ENCODE measurements at regions not wholly inside any gene's neighbourhood (a gene's known extent, or its start where the extent isn't known, plus 50 kb on each side); places are given as distances from the start of the nearest gene placed in this dataset.
A peak's percentile ranks its signal among the peaks of the same experiment; 100 is the strongest.

DNA sequence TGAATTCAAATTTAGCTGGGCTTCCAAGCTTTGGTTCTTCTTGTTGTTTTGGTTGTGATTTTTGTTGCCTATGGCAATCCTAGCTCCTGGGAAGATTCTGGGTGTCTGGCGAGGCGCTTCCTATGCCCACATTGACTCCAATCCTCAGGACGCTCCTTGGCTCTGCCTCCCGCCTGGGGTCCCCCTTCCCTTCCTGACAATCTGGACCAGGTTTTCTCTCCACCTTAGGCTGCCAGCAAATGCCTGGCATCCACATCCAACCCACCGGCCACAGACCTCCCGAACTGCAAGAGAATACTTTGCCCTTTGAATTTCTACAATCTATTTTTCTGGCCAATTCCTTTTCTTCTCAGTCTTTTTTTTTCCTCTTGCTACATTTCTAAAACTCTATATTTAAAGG lies 186.9 kb upstream of the UBL3 start:
- no peaks in the 10 kb centered on the region for H3K27me3 ChIP-seq (ENCODE audit: insufficient read depth)
- no peaks in the 10 kb centered on the region for H3K9me3 ChIP-seq
- no peaks in the 10 kb centered on the region for H3K79me2 ChIP-seq (ENCODE audit: insufficient read depth)
- no peak overlapping the region for H3K4me2 ChIP-seq
- no peaks in the 10 kb centered on the region for H4K20me1 ChIP-seq (ENCODE audit: insufficient read depth)
- TF ChIP-seq MEF2A (IDR thresholded peaks at IDR 0.05; ENCODE audit: borderline replicate concordance, low read depth), result no peak
- no peak for TF ChIP-seq POLR2AphosphoS5 (IDR thresholded peaks at IDR 0.05; ENCODE audit: low read depth, low read length)
- TF ChIP-seq, protein P1, sequence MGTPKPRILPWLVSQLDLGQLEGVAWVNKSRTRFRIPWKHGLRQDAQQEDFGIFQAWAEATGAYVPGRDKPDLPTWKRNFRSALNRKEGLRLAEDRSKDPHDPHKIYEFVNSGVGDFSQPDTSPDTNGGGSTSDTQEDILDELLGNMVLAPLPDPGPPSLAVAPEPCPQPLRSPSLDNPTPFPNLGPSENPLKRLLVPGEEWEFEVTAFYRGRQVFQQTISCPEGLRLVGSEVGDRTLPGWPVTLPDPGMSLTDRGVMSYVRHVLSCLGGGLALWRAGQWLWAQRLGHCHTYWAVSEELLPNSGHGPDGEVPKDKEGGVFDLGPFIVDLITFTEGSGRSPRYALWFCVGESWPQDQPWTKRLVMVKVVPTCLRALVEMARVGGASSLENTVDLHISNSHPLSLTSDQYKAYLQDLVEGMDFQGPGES (IDR thresholded peaks at IDR 0.05; ENCODE audit: low read depth, low read length), result no peak
- no peaks in the 10 kb centered on the region for H3K36me3 ChIP-seq (replicated peaks in 1 of 2; ENCODE audit: control insufficient read depth in 1 of 2, insufficient read depth in 2 of 2, low read length in 1 of 2)
- no peak overlapping the region for H3K4me3 ChIP-seq (ENCODE audit: low read depth in 2 of 2, low read length in 1 of 2)
- H3K9me2 ChIP-seq, result no peaks in the 10 kb centered on the region
- peaks cover 14% of the 10 kb centered on the region for H3F3A ChIP-seq (replicated peaks; ENCODE audit: insufficient read depth)
- H3K27ac ChIP-seq (ENCODE audit: low read depth in 2 of 2, low read length in 1 of 2), result no peak overlapping the region
- H3K4me1 ChIP-seq (ENCODE audit: control insufficient read depth in 1 of 2, insufficient read depth in 2 of 2, low read depth in 1 of 2, low read length in 1 of 2), result peaks cover 0 to 20% of the 10 kb centered on the region in 2 experiments; a peak in 3 of 4 replicates
- DNase-seq, result peak; percentile 51
- CTCF ChIA-PET, result interaction anchor here (0.9 to 1.2 kb wide), 2 partner anchors 44 to 76 kb away, joined by 3 read pairs; no protein-coding TSS in a partner anchor
- 76% methylated on average over 6 of the region's 6 CpGs for WGBS (ENCODE audit: low lambda C conversion rate)
- POLR2A ChIA-PET, result no interaction called here
- no peak overlapping the region for H3K9ac ChIP-seq
- no peak overlapping the region for H2AFZ ChIP-seq (ENCODE audit: low read depth)

DNA sequence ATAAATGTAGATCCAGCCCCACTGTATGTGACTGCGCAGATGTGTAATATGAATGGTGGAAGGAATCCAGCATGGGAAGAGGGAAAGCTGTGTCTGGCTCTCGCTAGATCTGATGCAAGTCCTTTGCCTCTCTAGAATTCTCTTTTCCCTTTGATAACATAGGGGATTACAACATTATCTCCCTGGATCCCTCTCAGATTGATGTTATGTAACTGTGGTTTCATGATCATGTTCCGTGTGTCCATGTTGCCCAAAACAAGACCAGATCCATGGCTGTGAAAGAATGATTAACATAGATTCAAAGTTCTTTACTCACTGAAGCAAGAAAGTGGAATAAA lies 184.0 kb upstream of the UBL3 start:
- Histone ChIP-seq H3K4me2 (peak overlapping the region; percentile 59; the same call in 1 of the 2 replicates), H2AFZ (ENCODE audit: low read depth) (no peak overlapping the region), H3K4me3 (ENCODE audit: low read depth in 2 of 2, low read length in 1 of 2) (no peak overlapping the region), H3K36me3 (replicated peaks in 1 of 2; ENCODE audit: control insufficient read depth in 1 of 2, insufficient read depth in 2 of 2, low read length in 1 of 2) (no peaks in the 10 kb centered on the region), H3K9me2 (no peaks in the 10 kb centered on the region), H3K9me3 (no peaks in the 10 kb centered on the region), H3K9ac (no peak overlapping the region), H3K79me2 (ENCODE audit: insufficient read depth) (no peaks in the 10 kb centered on the region), H3K27me3 (ENCODE audit: insufficient read depth) (no peaks in the 10 kb centered on the region), H3K4me1 (ENCODE audit: control insufficient read depth in 1 of 2, insufficient read depth in 2 of 2, low read depth in 1 of 2, low read length in 1 of 2) (peaks cover 0 to 20% of the 10 kb centered on the region in 2 experiments; a peak in 3 of 4 replicates), H4K20me1 (ENCODE audit: insufficient read depth) (no peaks in the 10 kb centered on the region), H3F3A (replicated peaks; ENCODE audit: insufficient read depth) (peaks cover 14% of the 10 kb centered on the region), H3K27ac (ENCODE audit: low read depth in 2 of 2, low read length in 1 of 2) (peak overlapping the region in 1 of 2 experiments; percentile 83; a peak in 2 of 4 replicates)
- POLR2A ChIA-PET, result no interaction called here
- 96% methylated on average over 3 of the region's 3 CpGs for WGBS (ENCODE audit: low lambda C conversion rate)
- no peak for TF ChIP-seq FOXJ3 (CRISPR knock-in tag; IDR thresholded peaks at IDR 0.05)
- no peak for TF ChIP-seq RAD21 (IDR thresholded peaks at IDR 0.05; ENCODE audit: low read length)
- no peak for TF ChIP-seq ELF1 (IDR thresholded peaks at IDR 0.05)
- DNase-seq, result no peak
- CTCF ChIA-PET, result no interaction called here

DNA sequence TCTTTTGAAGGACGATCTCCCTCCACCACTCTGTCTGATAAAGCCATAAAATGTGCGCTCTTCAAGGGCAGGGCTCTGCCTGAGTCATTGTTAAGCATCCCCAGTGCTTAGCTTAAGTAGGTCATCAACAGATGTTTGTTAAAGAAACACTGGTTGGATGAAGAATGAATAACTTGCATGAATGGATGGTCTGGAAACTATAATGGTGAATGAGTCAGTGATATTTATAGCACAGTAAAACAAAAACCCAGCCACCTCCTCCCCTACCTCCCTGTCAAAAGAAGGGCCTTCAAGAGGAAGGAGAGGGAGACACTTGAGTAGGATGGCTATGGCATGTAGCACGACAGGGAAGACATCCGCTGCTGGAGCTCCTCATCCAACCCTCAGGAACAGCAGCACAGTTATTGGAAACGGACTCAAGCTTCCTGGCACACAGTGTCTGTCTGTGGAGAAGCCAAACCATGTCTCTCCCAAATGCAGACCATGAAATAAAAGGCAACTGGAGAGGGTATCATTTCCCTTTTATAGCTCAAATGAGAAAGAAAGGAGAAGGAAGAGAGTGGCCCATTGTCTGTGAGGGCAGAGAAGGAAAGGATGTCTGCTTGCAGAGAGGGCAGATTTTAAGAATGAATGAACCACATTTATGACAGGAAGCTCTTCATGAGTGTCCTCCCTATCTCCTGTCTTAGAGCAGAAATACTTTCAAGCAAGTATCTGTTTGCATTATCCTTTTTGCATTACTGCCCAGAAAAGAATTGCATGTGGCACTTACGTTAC lies 183.5 kb upstream of the UBL3 start:
- Histone ChIP-seq H3K27me3 (ENCODE audit: insufficient read depth) (no peaks in the 10 kb centered on the region), H3K9me3 (no peaks in the 10 kb centered on the region), H3K4me1 (ENCODE audit: control insufficient read depth in 1 of 2, insufficient read depth in 2 of 2, low read depth in 1 of 2, low read length in 1 of 2) (peaks cover 0 to 20% of the 10 kb centered on the region in 2 experiments; a peak in 3 of 4 replicates), H3K36me3 (replicated peaks in 1 of 2; ENCODE audit: control insufficient read depth in 1 of 2, insufficient read depth in 2 of 2, low read length in 1 of 2) (no peaks in the 10 kb centered on the region), H3K4me3 (ENCODE audit: low read depth in 2 of 2, low read length in 1 of 2) (peak overlapping the region in 1 of 2 experiments; percentile 22; a peak in 1 of 4 replicates), H3K79me2 (ENCODE audit: insufficient read depth) (no peaks in the 10 kb centered on the region), H3K9me2 (no peaks in the 10 kb centered on the region), H3K4me2 (peak overlapping the region; percentile 59), H2AFZ (ENCODE audit: low read depth) (no peak overlapping the region; the same call in none of the 2 replicates), H3F3A (replicated peaks; ENCODE audit: insufficient read depth) (peaks cover 14% of the 10 kb centered on the region), H3K27ac (ENCODE audit: low read depth in 2 of 2, low read length in 1 of 2) (peak overlapping the region in 1 of 2 experiments; percentile 83; a peak in 2 of 4 replicates), H3K9ac (no peak overlapping the region), H4K20me1 (ENCODE audit: insufficient read depth) (no peaks in the 10 kb centered on the region)
- DNase-seq, result no peak
- 47% methylated on average over 6 of the region's 6 CpGs for WGBS (ENCODE audit: low lambda C conversion rate)
- TF ChIP-seq TCF12 (IDR thresholded peaks at IDR 0.05) (peak; percentile 96), POLR2AphosphoS5 (IDR thresholded peaks at IDR 0.05; ENCODE audit: low read depth, low read length) (peak; percentile 46; the same call in 1 of the 2 replicates), EP300 (IDR thresholded peaks at IDR 0.05; ENCODE audit: borderline replicate concordance in 1 of 2, low read depth in 1 of 2, low read length in 1 of 2) (peak in 1 of 2 experiments; percentile 74; a peak in 2 of 4 replicates), FOXJ3 (CRISPR knock-in tag; IDR thresholded peaks at IDR 0.05) (no peak), MEF2A (IDR thresholded peaks at IDR 0.05; ENCODE audit: borderline replicate concordance, low read depth) (peak; percentile 98), TEAD4 (IDR thresholded peaks at IDR 0.05; ENCODE audit: borderline replicate concordance, insufficient read depth) (0 out of 2 replicates have a peak, but pooled peaks have one; percentile 20), FOSL2 (IDR thresholded peaks at IDR 0.05; ENCODE audit: borderline replicate concordance, low read depth) (peak; percentile 86), JUND (IDR thresholded peaks at IDR 0.05) (peak; percentile 81), RXRA (IDR thresholded peaks at IDR 0.05; ENCODE audit: borderline replicate concordance, low read depth) (no peak)
- TF ChIP-seq, protein P2, sequence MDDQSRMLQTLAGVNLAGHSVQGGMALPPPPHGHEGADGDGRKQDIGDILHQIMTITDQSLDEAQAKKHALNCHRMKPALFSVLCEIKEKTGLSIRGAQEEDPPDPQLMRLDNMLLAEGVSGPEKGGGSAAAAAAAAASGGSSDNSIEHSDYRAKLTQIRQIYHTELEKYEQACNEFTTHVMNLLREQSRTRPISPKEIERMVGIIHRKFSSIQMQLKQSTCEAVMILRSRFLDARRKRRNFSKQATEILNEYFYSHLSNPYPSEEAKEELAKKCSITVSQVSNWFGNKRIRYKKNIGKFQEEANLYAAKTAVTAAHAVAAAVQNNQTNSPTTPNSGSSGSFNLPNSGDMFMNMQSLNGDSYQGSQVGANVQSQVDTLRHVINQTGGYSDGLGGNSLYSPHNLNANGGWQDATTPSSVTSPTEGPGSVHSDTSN (IDR thresholded peaks at IDR 0.05), result peak; percentile 79
- TF ChIP-seq, protein P3, sequence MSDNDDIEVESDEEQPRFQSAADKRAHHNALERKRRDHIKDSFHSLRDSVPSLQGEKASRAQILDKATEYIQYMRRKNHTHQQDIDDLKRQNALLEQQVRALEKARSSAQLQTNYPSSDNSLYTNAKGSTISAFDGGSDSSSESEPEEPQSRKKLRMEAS (IDR thresholded peaks at IDR 0.05; ENCODE audit: low read depth), result 0 out of 2 replicates have a peak, but pooled peaks have one; percentile 12
- POLR2A ChIA-PET, result no interaction called here
- CTCF ChIA-PET, result no interaction called here

Measured in SK-N-SH (cell line).